Activated CD8-positive, alpha-beta memory T cell treated with anti-CD3 and anti-CD28 coated beads, Interleukin-2, amount 50 U/mL, for 1 hour (primary cell): ENCODE measurements at regions not wholly inside any gene's neighbourhood (a gene's known extent, or its start where the extent isn't known, plus 50 kb on each side); places are given as distances from the start of the nearest gene placed in this dataset.
"Not testable (repeated sequence)": the region's sequence is repeated elsewhere in the genome, so short reads cannot be mapped to it uniquely, and the experiment has no call there.

Experiments
- DNase-seq: peaks from one replicate; pipeline ENCODE4 v3.0.0-alpha.2; 2020; ENCODE audit errors: extremely low read depth

- DNase-seq: no peak
Observed at GRCh38 chr2:58448065-58448507, 207.0 kb upstream of the FANCL start.

- DNase-seq: no peak
Observed at GRCh38 chr2:58447586-58447985, 206.5 kb upstream of the FANCL start.

GRCh38 chr2:58441643-58442042 lies 200.5 kb upstream of the FANCL start:
- DNase-seq: no peak

- DNase-seq: no peak
Observed at GRCh38 chr2:58436872-58437271, 195.7 kb upstream of the FANCL start.

GRCh38 chr2:58435246-58435645 lies 194.1 kb upstream of the FANCL start:
- DNase-seq: no peak

GRCh38 chr2:58434692-58435091 lies 193.6 kb upstream of the FANCL start:
- no peak for DNase-seq

- DNase-seq: no peak
Observed at GRCh38 chr2:58432491-58433170, 191.5 kb upstream of the FANCL start.

GRCh38 chr2:58429014-58429875 lies 188.1 kb upstream of the FANCL start:
- no peak for DNase-seq

GRCh38 chr2:58428096-58429013 lies 187.2 kb upstream of the FANCL start:
- DNase-seq: no peak

GRCh38 chr2:58427572-58428095 lies 186.5 kb upstream of the FANCL start:
- DNase-seq: no peak

GRCh38 chr2:58425368-58425767 lies 184.2 kb upstream of the FANCL start:
- no peak for DNase-seq

- no peak for DNase-seq
Observed at GRCh38 chr2:58419983-58420382, 178.9 kb upstream of the FANCL start.

GRCh38 chr2:58416696-58417095 lies 175.6 kb upstream of the FANCL start:
- DNase-seq: no peak

- DNase-seq: no peak
Observed at GRCh38 chr2:58414506-58414905, 173.4 kb upstream of the FANCL start.

- DNase-seq: no peak
Observed at GRCh38 chr2:58410549-58410948, 169.4 kb upstream of the FANCL start.

GRCh38 chr2:58407487-58407886 lies 166.4 kb upstream of the FANCL start:
- no peak for DNase-seq

- DNase-seq: no peak
Observed at GRCh38 chr2:58405341-58405740, 164.2 kb upstream of the FANCL start.

- DNase-seq: no peak
Observed at GRCh38 chr2:58401936-58402335, 160.8 kb upstream of the FANCL start.

GRCh38 chr2:58398406-58398805 lies 157.3 kb upstream of the FANCL start:
- DNase-seq: no peak

- DNase-seq: no peak
Observed at GRCh38 chr2:58387701-58388100, 146.6 kb upstream of the FANCL start.

- DNase-seq: not testable (repeated sequence)
Observed at GRCh38 chr2:58386904-58387303, 145.8 kb upstream of the FANCL start.

- no peak for DNase-seq
Observed at GRCh38 chr2:58378152-58378551, 137.0 kb upstream of the FANCL start.
